ENCODE measurements at regions not wholly inside any gene's neighbourhood (a gene's known extent, or its start where the extent isn't known, plus 50 kb on each side); places are given as distances from the start of the nearest gene placed in this dataset.

- TF ChIP-seq EZH2phosphoT487 (IDR thresholded peaks at IDR 0.05; ENCODE audit: borderline replicate concordance, low read length): no peak
- no peak for TF ChIP-seq CTCF (IDR thresholded peaks at IDR 0.05; ENCODE audit: low read depth, low read length, poor library complexity, severe bottlenecking)
- no peaks in the 10 kb centered on the region for H3K79me2 ChIP-seq (ENCODE audit: control insufficient read depth, low read length)
- H3K27ac ChIP-seq (ENCODE audit: low read depth, low read length): no peak overlapping the region
- no peaks in the 10 kb centered on the region for H3K27me3 ChIP-seq (ENCODE audit: control insufficient read depth, low read length)
- no peaks in the 10 kb centered on the region for H3K9me3 ChIP-seq (ENCODE audit: control insufficient read depth, insufficient read depth, low read length)
- no peaks in the 10 kb centered on the region for H3F3A ChIP-seq (ENCODE audit: control insufficient read depth, insufficient read depth)
- H3K4me2 ChIP-seq (ENCODE audit: low read length): no peak overlapping the region
- no peaks in the 10 kb centered on the region for H3K4me1 ChIP-seq (ENCODE audit: control insufficient read depth, low read length)
- H3K36me3 ChIP-seq (ENCODE audit: control insufficient read depth, low read length): no peaks in the 10 kb centered on the region
- no peak overlapping the region for H3K4me3 ChIP-seq (ENCODE audit: low read length)
- no peaks in the 10 kb centered on the region for H3K9me2 ChIP-seq (replicated peaks; ENCODE audit: control insufficient read depth, low read length)
- no peaks in the 10 kb centered on the region for H4K20me1 ChIP-seq (ENCODE audit: control insufficient read depth, insufficient read depth, low read depth, low read length)
Observed at GRCh38 chr6:115819506-115819905, 241.2 kb downstream of the FRK start.

GRCh38 chr6:115817161-115817560, 243.5 kb downstream of the FRK start:
- TF ChIP-seq CTCF (IDR thresholded peaks at IDR 0.05; ENCODE audit: low read depth, low read length, poor library complexity, severe bottlenecking): no peak
- TF ChIP-seq EZH2phosphoT487 (IDR thresholded peaks at IDR 0.05; ENCODE audit: borderline replicate concordance, low read length): no peak
- H3K9me2 ChIP-seq (replicated peaks; ENCODE audit: control insufficient read depth, low read length): no peaks in the 10 kb centered on the region
- H3K4me3 ChIP-seq (ENCODE audit: low read length): no peak overlapping the region
- no peaks in the 10 kb centered on the region for H3K4me1 ChIP-seq (ENCODE audit: control insufficient read depth, low read length)
- no peaks in the 10 kb centered on the region for H3K79me2 ChIP-seq (ENCODE audit: control insufficient read depth, low read length)
- no peaks in the 10 kb centered on the region for H3K27me3 ChIP-seq (ENCODE audit: control insufficient read depth, low read length)
- no peak overlapping the region for H3K27ac ChIP-seq (ENCODE audit: low read depth, low read length)
- H4K20me1 ChIP-seq (ENCODE audit: control insufficient read depth, insufficient read depth, low read depth, low read length): no peaks in the 10 kb centered on the region
- H3K36me3 ChIP-seq (ENCODE audit: control insufficient read depth, low read length): no peaks in the 10 kb centered on the region
- H3K9me3 ChIP-seq (ENCODE audit: control insufficient read depth, insufficient read depth, low read length): no peaks in the 10 kb centered on the region
- H3F3A ChIP-seq (ENCODE audit: control insufficient read depth, insufficient read depth): no peaks in the 10 kb centered on the region
- no peak overlapping the region for H3K4me2 ChIP-seq (ENCODE audit: low read length)

GRCh38 chr6:115814907-115815306, 245.8 kb downstream of the FRK start:
- TF ChIP-seq EZH2phosphoT487 (IDR thresholded peaks at IDR 0.05; ENCODE audit: borderline replicate concordance, low read length): no peak
- TF ChIP-seq CTCF (IDR thresholded peaks at IDR 0.05; ENCODE audit: low read depth, low read length, poor library complexity, severe bottlenecking): no peak
- Histone ChIP-seq H3K36me3 (ENCODE audit: control insufficient read depth, low read length) (no peaks in the 10 kb centered on the region), H3K9me3 (ENCODE audit: control insufficient read depth, insufficient read depth, low read length) (no peaks in the 10 kb centered on the region), H3F3A (ENCODE audit: control insufficient read depth, insufficient read depth) (no peaks in the 10 kb centered on the region), H3K9me2 (replicated peaks; ENCODE audit: control insufficient read depth, low read length) (no peaks in the 10 kb centered on the region), H3K4me2 (ENCODE audit: low read length) (no peak overlapping the region), H3K27me3 (ENCODE audit: control insufficient read depth, low read length) (no peaks in the 10 kb centered on the region), H3K4me3 (ENCODE audit: low read length) (no peak overlapping the region), H3K4me1 (ENCODE audit: control insufficient read depth, low read length) (no peaks in the 10 kb centered on the region), H3K27ac (ENCODE audit: low read depth, low read length) (no peak overlapping the region), H3K79me2 (ENCODE audit: control insufficient read depth, low read length) (no peaks in the 10 kb centered on the region), H4K20me1 (ENCODE audit: control insufficient read depth, insufficient read depth, low read depth, low read length) (no peaks in the 10 kb centered on the region)

- Histone ChIP-seq H3K27me3 (ENCODE audit: control insufficient read depth, low read length) (no peaks in the 10 kb centered on the region), H4K20me1 (ENCODE audit: control insufficient read depth, insufficient read depth, low read depth, low read length) (no peaks in the 10 kb centered on the region), H3K4me3 (ENCODE audit: low read length) (no peak overlapping the region), H3K9me3 (ENCODE audit: control insufficient read depth, insufficient read depth, low read length) (no peaks in the 10 kb centered on the region), H3K79me2 (ENCODE audit: control insufficient read depth, low read length) (no peaks in the 10 kb centered on the region), H3K9me2 (replicated peaks; ENCODE audit: control insufficient read depth, low read length) (no peaks in the 10 kb centered on the region), H3K27ac (ENCODE audit: low read depth, low read length) (no peak overlapping the region), H3K4me2 (ENCODE audit: low read length) (no peak overlapping the region), H3F3A (ENCODE audit: control insufficient read depth, insufficient read depth) (no peaks in the 10 kb centered on the region), H3K36me3 (ENCODE audit: control insufficient read depth, low read length) (no peaks in the 10 kb centered on the region), H3K4me1 (ENCODE audit: control insufficient read depth, low read length) (no peaks in the 10 kb centered on the region)
- TF ChIP-seq CTCF (IDR thresholded peaks at IDR 0.05; ENCODE audit: low read depth, low read length, poor library complexity, severe bottlenecking): no peak
- TF ChIP-seq EZH2phosphoT487 (IDR thresholded peaks at IDR 0.05; ENCODE audit: borderline replicate concordance, low read length): no peak
Observed at GRCh38 chr6:115811541-115811940, 249.2 kb downstream of the FRK start.
